PFSK-1 (cell line): ENCODE measurements at regions not wholly inside any gene's neighbourhood (a gene's known extent, or its start where the extent isn't known, plus 50 kb on each side); places are given as distances from the start of the nearest gene placed in this dataset.

Experiments
- POLR2AphosphoS5 ChIP-seq: IDR thresholded peaks from 2 replicates; pipeline ENCODE4 v1.6.1; 2012; ENCODE audit warnings: low read depth, mild to moderate bottlenecking, control low read depth, low read length, moderate library complexity
- SIN3A ChIP-seq: IDR thresholded peaks from 2 replicates; pipeline ENCODE4 v1.6.1; 2012; ENCODE audit warnings: mild to moderate bottlenecking, low read length, moderate library complexity, borderline replicate concordance; ENCODE audit not compliant: insufficient read depth

- TF ChIP-seq POLR2AphosphoS5: no peak
- no peak for TF ChIP-seq SIN3A
These were observed 194.8 kb upstream of the DCN start for GRCh38 chr12:91377436-91377835.
